Glutamatergic neuron (in vitro differentiated cells): ENCODE measurements at regions not wholly inside any gene's neighbourhood (a gene's known extent, or its start where the extent isn't known, plus 50 kb on each side); places are given as distances from the start of the nearest gene placed in this dataset.

Experiments used
- DNase-seq: peaks from one replicate; pipeline ENCODE4 v3.0.0; 2022
- H3K27ac Mint-ChIP-seq: one replicate; pipeline ENCODE4 v1.8.0; 2020; ENCODE audit warnings: mild to moderate bottlenecking, mixed read lengths, inconsistent platforms; ENCODE audit not compliant: unreplicated experiment
- H3K27me3 Mint-ChIP-seq: one replicate; pipeline ENCODE4 v1.8.0; 2020; ENCODE audit warnings: mild to moderate bottlenecking, moderate library complexity, mixed read lengths, inconsistent platforms; ENCODE audit not compliant: unreplicated experiment
- H3K36me3 Mint-ChIP-seq: one replicate; pipeline ENCODE4 v1.8.0; 2020; ENCODE audit warnings: mild to moderate bottlenecking, mixed read lengths, inconsistent platforms; ENCODE audit not compliant: unreplicated experiment
- H3K4me1 Mint-ChIP-seq: one replicate; pipeline ENCODE4 v1.8.0; 2020; ENCODE audit warnings: mild to moderate bottlenecking, low read depth, mixed read lengths, inconsistent platforms; ENCODE audit not compliant: unreplicated experiment
- H3K4me3 Mint-ChIP-seq: one replicate; pipeline ENCODE4 v1.8.0; 2020; ENCODE audit warnings: mild to moderate bottlenecking, mixed read lengths, inconsistent platforms; ENCODE audit not compliant: unreplicated experiment
- H3K9me3 Mint-ChIP-seq: one replicate; pipeline ENCODE4 v1.8.0; 2020; ENCODE audit warnings: mild to moderate bottlenecking, moderate library complexity, mixed read lengths, inconsistent platforms; ENCODE audit not compliant: unreplicated experiment
- CTCF ChIP-seq: fragments of 200-600 bp; sonication (generic); IDR thresholded peaks from one replicate; pipeline ENCODE4 v1.5.0; 2021; ENCODE audit not compliant: partially characterized antibody, unreplicated experiment

GRCh38 chr1:232274999-232275710 is 354.8 kb downstream of the SIPA1L2 start:
- Mint-ChIP-seq H3K4me1 (peaks cover 8% of the 10 kb centered on the region), H3K36me3 (no peaks in the 10 kb centered on the region), H3K9me3 (peaks cover 2% of the 10 kb centered on the region), H3K27me3 (peaks cover 7% of the 10 kb centered on the region), H3K27ac (no peak overlapping the region), H3K4me3 (no peak overlapping the region)
- TF ChIP-seq CTCF: no peak
- no peak for DNase-seq

GRCh38 chr1:232274236-232274855 is 355.6 kb downstream of the SIPA1L2 start:
- Mint-ChIP-seq H3K4me3 (no peak overlapping the region), H3K27ac (no peak overlapping the region), H3K27me3 (peaks cover 7% of the 10 kb centered on the region), H3K9me3 (peaks cover 2% of the 10 kb centered on the region), H3K36me3 (no peaks in the 10 kb centered on the region), H3K4me1 (peaks cover 8% of the 10 kb centered on the region)
- no peak for DNase-seq
- TF ChIP-seq CTCF: no peak

GRCh38 chr1:232273011-232273410 is 356.9 kb downstream of the SIPA1L2 start:
- H3K36me3 Mint-ChIP-seq: no peaks in the 10 kb centered on the region
- peaks cover 2% of the 10 kb centered on the region for H3K9me3 Mint-ChIP-seq
- no peak overlapping the region for H3K27ac Mint-ChIP-seq
- TF ChIP-seq CTCF: no peak
- H3K27me3 Mint-ChIP-seq: peaks cover 3% of the 10 kb centered on the region
- peaks cover 8% of the 10 kb centered on the region for H3K4me1 Mint-ChIP-seq
- no peak for DNase-seq
- H3K4me3 Mint-ChIP-seq: no peak overlapping the region

GRCh38 chr1:232271991-232272589 is 357.8 kb downstream of the SIPA1L2 start:
- H3K36me3 Mint-ChIP-seq: no peaks in the 10 kb centered on the region
- H3K27me3 Mint-ChIP-seq: peaks cover 3% of the 10 kb centered on the region
- no peak for TF ChIP-seq CTCF
- H3K4me1 Mint-ChIP-seq: peaks cover 8% of the 10 kb centered on the region
- H3K9me3 Mint-ChIP-seq: peaks cover under 1% of the 10 kb centered on the region
- peak; percentile 31 for DNase-seq
- H3K27ac Mint-ChIP-seq: no peak overlapping the region
- H3K4me3 Mint-ChIP-seq: no peak overlapping the region

GRCh38 chr1:232271299-232271698 is 358.6 kb downstream of the SIPA1L2 start:
- TF ChIP-seq CTCF: no peak
- peaks cover 8% of the 10 kb centered on the region for H3K4me1 Mint-ChIP-seq
- no peaks in the 10 kb centered on the region for H3K9me3 Mint-ChIP-seq
- peaks cover 2% of the 10 kb centered on the region for H3K27me3 Mint-ChIP-seq
- no peak overlapping the region for H3K27ac Mint-ChIP-seq
- H3K4me3 Mint-ChIP-seq: no peak overlapping the region
- no peak for DNase-seq
- no peaks in the 10 kb centered on the region for H3K36me3 Mint-ChIP-seq
